Loucy (cell line): ENCODE measurements at regions not wholly inside any gene's neighbourhood (a gene's known extent, or its start where the extent isn't known, plus 50 kb on each side); places are given as distances from the start of the nearest gene placed in this dataset.

Source experiments
- EZH2phosphoT487 ChIP-seq: fragments of 200-600 bp; IDR thresholded peaks from 2 replicates; pipeline ENCODE4 v1.6.1; 2018; ENCODE audit warnings: antibody characterized with exemption, mild to moderate bottlenecking, moderate library complexity, borderline replicate concordance
- TF ChIP-seq, protein P1 (sequence below): fragments of 200-600 bp; sonication (generic); conservative IDR thresholded peaks from 2 replicates; pipeline ENCODE4 v1.5.1; 2014; ENCODE audit warnings: mild to moderate bottlenecking, antibody characterized with exemption, low read length

DNA sequence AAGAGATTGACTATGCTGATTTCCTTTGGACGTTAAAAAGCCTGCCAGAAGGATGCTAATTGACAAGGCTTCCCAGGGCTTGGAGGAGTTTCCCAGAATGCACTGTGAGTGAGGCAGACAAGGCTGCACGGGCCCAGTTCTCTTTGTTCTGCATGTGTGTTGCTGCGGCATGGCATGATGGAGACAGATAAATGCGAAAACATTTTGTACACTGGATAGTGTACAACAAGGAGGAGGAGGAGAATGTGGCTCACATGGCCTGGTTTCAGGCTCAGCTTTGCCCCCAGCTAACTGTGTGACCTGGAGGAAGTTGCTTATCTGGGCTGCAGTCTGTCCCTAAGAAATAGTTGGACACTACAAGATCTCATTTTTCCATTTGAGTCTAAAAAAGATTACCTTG is 135.5 kb upstream of the CPEB4 start:
- TF ChIP-seq, protein P1, sequence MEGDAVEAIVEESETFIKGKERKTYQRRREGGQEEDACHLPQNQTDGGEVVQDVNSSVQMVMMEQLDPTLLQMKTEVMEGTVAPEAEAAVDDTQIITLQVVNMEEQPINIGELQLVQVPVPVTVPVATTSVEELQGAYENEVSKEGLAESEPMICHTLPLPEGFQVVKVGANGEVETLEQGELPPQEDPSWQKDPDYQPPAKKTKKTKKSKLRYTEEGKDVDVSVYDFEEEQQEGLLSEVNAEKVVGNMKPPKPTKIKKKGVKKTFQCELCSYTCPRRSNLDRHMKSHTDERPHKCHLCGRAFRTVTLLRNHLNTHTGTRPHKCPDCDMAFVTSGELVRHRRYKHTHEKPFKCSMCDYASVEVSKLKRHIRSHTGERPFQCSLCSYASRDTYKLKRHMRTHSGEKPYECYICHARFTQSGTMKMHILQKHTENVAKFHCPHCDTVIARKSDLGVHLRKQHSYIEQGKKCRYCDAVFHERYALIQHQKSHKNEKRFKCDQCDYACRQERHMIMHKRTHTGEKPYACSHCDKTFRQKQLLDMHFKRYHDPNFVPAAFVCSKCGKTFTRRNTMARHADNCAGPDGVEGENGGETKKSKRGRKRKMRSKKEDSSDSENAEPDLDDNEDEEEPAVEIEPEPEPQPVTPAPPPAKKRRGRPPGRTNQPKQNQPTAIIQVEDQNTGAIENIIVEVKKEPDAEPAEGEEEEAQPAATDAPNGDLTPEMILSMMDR, result no peak
- no peak for TF ChIP-seq EZH2phosphoT487
